ENCODE measurements at regions not wholly inside any gene's neighbourhood (a gene's known extent, or its start where the extent isn't known, plus 50 kb on each side); places are given as distances from the start of the nearest gene placed in this dataset.

DNA sequence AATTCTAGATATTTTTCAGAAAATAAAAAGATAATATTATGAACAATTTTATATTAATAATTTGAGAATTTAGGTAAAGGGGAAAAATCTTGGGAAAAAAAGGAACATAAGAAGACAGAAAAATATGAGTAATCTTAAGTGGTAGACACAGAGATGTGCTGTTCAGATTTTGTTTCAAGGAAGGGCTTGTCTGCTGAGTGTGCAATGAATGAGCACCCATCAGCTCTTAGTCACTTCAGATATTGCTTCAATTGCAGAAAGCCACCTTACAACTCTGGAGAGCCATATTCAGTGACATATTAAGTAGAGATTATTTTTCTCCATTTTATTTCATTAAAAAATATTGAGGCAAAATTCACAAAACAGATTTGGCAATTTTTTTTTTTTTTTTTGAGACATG lies 282.0 kb upstream of the CHST9 start:
- intact Hi-C loops (cut with DNase I) = no loop called here
- TF ChIP-seq POLR2A (IDR thresholded peaks at IDR 0.05) = no peak
- TF ChIP-seq, protein P1, sequence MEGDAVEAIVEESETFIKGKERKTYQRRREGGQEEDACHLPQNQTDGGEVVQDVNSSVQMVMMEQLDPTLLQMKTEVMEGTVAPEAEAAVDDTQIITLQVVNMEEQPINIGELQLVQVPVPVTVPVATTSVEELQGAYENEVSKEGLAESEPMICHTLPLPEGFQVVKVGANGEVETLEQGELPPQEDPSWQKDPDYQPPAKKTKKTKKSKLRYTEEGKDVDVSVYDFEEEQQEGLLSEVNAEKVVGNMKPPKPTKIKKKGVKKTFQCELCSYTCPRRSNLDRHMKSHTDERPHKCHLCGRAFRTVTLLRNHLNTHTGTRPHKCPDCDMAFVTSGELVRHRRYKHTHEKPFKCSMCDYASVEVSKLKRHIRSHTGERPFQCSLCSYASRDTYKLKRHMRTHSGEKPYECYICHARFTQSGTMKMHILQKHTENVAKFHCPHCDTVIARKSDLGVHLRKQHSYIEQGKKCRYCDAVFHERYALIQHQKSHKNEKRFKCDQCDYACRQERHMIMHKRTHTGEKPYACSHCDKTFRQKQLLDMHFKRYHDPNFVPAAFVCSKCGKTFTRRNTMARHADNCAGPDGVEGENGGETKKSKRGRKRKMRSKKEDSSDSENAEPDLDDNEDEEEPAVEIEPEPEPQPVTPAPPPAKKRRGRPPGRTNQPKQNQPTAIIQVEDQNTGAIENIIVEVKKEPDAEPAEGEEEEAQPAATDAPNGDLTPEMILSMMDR (IDR thresholded peaks at IDR 0.05) = no peak
- H3K27me3 ChIP-seq = no peaks in the 10 kb centered on the region
- H3K4me1 ChIP-seq = no peaks in the 10 kb centered on the region
- DNase-seq (no peak), ATAC-seq (no peak)
- H3K27ac ChIP-seq = no peak overlapping the region
- no peaks in the 10 kb centered on the region for H3K36me3 ChIP-seq
- no peaks in the 10 kb centered on the region for H3K9me3 ChIP-seq
- no peak overlapping the region for H3K4me3 ChIP-seq

DNA sequence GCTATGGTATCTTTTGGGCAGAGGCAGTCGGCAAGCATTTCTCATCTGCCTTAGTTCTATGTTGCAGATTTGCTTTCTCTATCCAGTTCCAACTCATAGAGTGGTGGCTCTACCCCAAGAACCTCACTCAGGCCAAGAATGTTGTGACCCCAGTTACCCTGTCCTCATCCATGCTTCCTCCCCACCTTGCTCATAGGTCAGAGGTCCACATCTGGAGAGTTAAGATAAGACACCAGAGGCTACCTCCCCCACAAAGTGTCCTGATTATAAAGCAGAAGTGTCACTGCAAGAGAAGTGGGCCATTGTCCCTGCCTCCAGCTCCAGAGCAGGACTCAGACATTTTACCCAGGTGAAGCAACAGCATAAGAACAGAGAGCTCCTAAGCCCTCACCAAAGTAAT lies 276.8 kb upstream of the CHST9 start:
- no peaks in the 10 kb centered on the region for H3K27me3 ChIP-seq
- intact Hi-C loops (cut with DNase I) = no loop called here
- 44 to 77% (median 60%) methylated on average over 1 of the region's 1 CpG for WGBS, 4 donors

DNA sequence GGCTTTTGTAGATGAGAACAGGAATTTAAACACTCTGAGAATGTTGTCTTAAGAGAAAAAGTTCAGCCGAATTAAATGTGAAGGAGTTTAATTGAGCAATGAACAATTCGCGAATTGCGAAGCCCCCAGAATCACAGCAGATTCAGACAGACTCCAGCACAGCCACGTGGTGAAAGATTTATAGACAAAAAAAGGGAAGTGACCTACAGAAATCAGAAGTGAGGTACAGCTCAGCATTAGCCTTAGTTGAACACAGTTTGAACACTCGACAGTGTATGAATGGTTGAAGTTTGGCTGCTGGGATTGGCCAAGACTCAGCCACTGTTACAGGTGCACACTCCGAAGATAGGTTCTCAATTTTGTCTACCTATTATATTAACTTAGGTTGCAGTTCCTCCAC lies 264.0 kb upstream of the CHST9 start:
- intact Hi-C loops (cut with DNase I) = no loop called here
- DNase-seq = no peak
- no peak for TF ChIP-seq POLR2A (IDR thresholded peaks at IDR 0.05)
- TF ChIP-seq, protein P1 (IDR thresholded peaks at IDR 0.05) = no peak
- WGBS, 4 donors = 76 to 86% (median 80%) methylated on average over 7 of the region's 7 CpGs
- Histone ChIP-seq H3K36me3 (no peaks in the 10 kb centered on the region), H3K27me3 (no peaks in the 10 kb centered on the region), H3K27ac (no peak overlapping the region), H3K9me3 (peaks cover 0 to 15% (median 0%) of the 10 kb centered on the region in 12 donors), H3K4me1 (no peaks in the 10 kb centered on the region), H3K4me3 (no peak overlapping the region)
- ATAC-seq = no peak

More for the DNA sequence above, 276.8 kb upstream of the CHST9 start:
- TF ChIP-seq POLR2A (IDR thresholded peaks at IDR 0.05) = no peak
- TF ChIP-seq, protein P1 (IDR thresholded peaks at IDR 0.05) = no peak
- Histone ChIP-seq H3K4me1 (no peaks in the 10 kb centered on the region), H3K36me3 (no peaks in the 10 kb centered on the region), H3K27ac (no peak overlapping the region), H3K9me3 (no peaks in the 10 kb centered on the region), H3K4me3 (no peak overlapping the region)
- ATAC-seq (no peak), DNase-seq (no peak)

DNA sequence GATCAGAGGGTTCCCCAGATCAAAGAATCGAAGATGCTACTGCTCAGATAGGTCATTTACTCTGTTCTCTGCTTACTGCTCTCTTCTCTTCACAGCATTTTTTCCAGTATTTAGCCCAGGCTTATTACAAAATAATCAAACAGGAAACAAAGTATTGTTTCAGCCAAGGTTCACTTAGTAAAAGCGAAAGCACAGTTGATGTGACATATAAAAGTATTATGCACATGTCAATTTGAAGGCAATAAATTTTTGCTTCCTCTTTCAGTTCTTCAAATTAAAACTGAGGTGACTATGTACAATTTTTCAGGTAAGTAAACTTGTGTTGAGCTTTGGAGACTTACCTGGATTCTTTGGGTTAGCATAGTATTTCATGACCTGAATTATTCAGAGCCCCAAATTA lies 262.8 kb upstream of the CHST9 start:
- intact Hi-C loops (cut with DNase I) = no loop called here
- 52 to 78% (median 66%) methylated on average over 2 of the region's 2 CpGs for WGBS, 4 donors

More for the DNA sequence above, 262.8 kb upstream of the CHST9 start:
- Histone ChIP-seq H3K4me3 (no peak overlapping the region), H3K36me3 (no peaks in the 10 kb centered on the region), H3K9me3 (peaks cover 0 to 15% (median 0%) of the 10 kb centered on the region in 12 donors), H3K27ac (no peak overlapping the region), H3K27me3 (no peaks in the 10 kb centered on the region), H3K4me1 (no peaks in the 10 kb centered on the region)
- TF ChIP-seq, protein P1 (IDR thresholded peaks at IDR 0.05) = no peak
- DNase-seq = no peak
- ATAC-seq = no peak
